HepG2 (cell line): ENCODE measurements at regions not wholly inside any gene's neighbourhood (a gene's known extent, or its start where the extent isn't known, plus 50 kb on each side); places are given as distances from the start of the nearest gene placed in this dataset.

Experiments
- ATAC-seq: fragments of 200-7000 bp; cut with Tn5 transposase; 3 replicates; pipeline ENCODE4 v1.9.1; 2020; ENCODE audit warnings: mild to moderate bottlenecking, moderate library complexity
- BruUV-seq: library from RNA; stranded (reverse); fragments of 400-500 nt; replicated peaks from 2 replicates; lab custom pipeline; 2021; lab: Mats Ljungman, UMichigan
- CTCF ChIA-PET: fragments of 300-600 bp; formaldehyde crosslinking; extraction: SDS; loops from one replicate; lab custom pipeline; 2021; ENCODE audit warnings: low total read pairs, inconsistent platforms, low intra/inter-chr PET ratio; lab: Yijun Ruan, JAX
- POLR2A ChIA-PET: fragments of 350-600 bp; sonication (Branson Sonifier 250); formaldehyde crosslinking; loops from one replicate; lab custom pipeline; 2020; ENCODE audit warnings: antibody characterized with exemption, inconsistent platforms; lab: Yijun Ruan, JAX
- DNase-seq: peaks from one replicate; pipeline ENCODE4 v3.0.0-alpha.2; 2015; ENCODE audit warnings: low spot score
- FAIRE-seq: peaks from 3 replicates; lab custom pipeline; 2011; peaks lifted over from hg19 to GRCh38; lab: Jason Lieb, UNC
- H2AFZ ChIP-seq: one replicate; pipeline ENCODE4 v1.6.1; 2011; ENCODE audit warnings: low read length, inconsistent platforms
- H3K27ac ChIP-seq: fragments of 300-600 bp; 3 replicates; pipeline ENCODE4 v1.8.0; 2011; ENCODE audit warnings: mixed run types, mild to moderate bottlenecking, mixed read lengths, low read length, inconsistent platforms; ENCODE audit not compliant: insufficient read depth; ENCODE audit errors: extremely low read length
- H3K27me3 ChIP-seq, 2 experiments: fragments of 200-600 bp in 1 of 2; 2 replicates in 1 of 2; 3 replicates in 1 of 2; pipeline versions ENCODE4 v1.6.0 to v1.8.0; 2011; ENCODE audit warnings: low read length in 2 of 2, mild to moderate bottlenecking in 2 of 2, moderate library complexity in 2 of 2, inconsistent platforms in 1 of 2; ENCODE audit not compliant: insufficient read depth in 2 of 2, control insufficient read depth in 1 of 2
- H3K36me3 ChIP-seq, 2 experiments: fragments of 200-600 bp in 1 of 2; replicated peaks in 1 of 2; 2 replicates in 1 of 2; 3 replicates in 1 of 2; pipeline versions ENCODE4 v1.5.1 to v1.8.0; 2011; ENCODE audit warnings: low read length in 2 of 2, inconsistent platforms in 1 of 2; ENCODE audit not compliant: insufficient read depth in 2 of 2, control insufficient read depth in 1 of 2
- H3K4me1 ChIP-seq: 2 replicates; pipeline ENCODE4 v1.5.1; 2012; ENCODE audit warnings: low read length, inconsistent platforms; ENCODE audit not compliant: insufficient read depth
- H3K4me2 ChIP-seq: 2 replicates; pipeline ENCODE4 v1.6.0; 2011; ENCODE audit warnings: low read depth, low read length, inconsistent platforms
- H3K4me3 ChIP-seq, 3 experiments: fragments of 200-600 bp in 1 of 3; sonication (generic), shearing (Covaris generic) in 1 of 3; replicated peaks in 1 of 3; 2 replicates each; pipeline ENCODE4 v1.5.1; 2011 to 2016; ENCODE audit warnings: low read length in 3 of 3, inconsistent platforms in 2 of 3, low read depth in 2 of 3, mild to moderate bottlenecking in 2 of 3, control low read depth in 1 of 3, mixed read lengths in 1 of 3; ENCODE audit not compliant: insufficient read depth in 1 of 3
- H3K79me2 ChIP-seq: one replicate; pipeline ENCODE4 v1.6.1; 2011; ENCODE audit warnings: low read length, inconsistent platforms; ENCODE audit not compliant: insufficient read depth
- H3K9ac ChIP-seq: 2 replicates; pipeline ENCODE4 v1.6.0; 2011; ENCODE audit warnings: mild to moderate bottlenecking, low read depth, low read length, inconsistent platforms; ENCODE audit not compliant: insufficient read depth
- H3K9me3 ChIP-seq: 2 replicates; pipeline ENCODE4 v1.5.1; 2012; ENCODE audit warnings: mild to moderate bottlenecking, low read length
- H4K20me1 ChIP-seq: 2 replicates; pipeline ENCODE4 v1.6.0; 2011; ENCODE audit warnings: inconsistent platforms, mild to moderate bottlenecking, low read length, moderate library complexity; ENCODE audit not compliant: insufficient read depth
- ELF4 ChIP-seq: sonication (generic); formaldehyde crosslinking; IDR thresholded peaks from 2 replicates; pipeline ENCODE4 v1.5.0; 2020; ENCODE audit warnings: missing genetic modification reagents, mild to moderate bottlenecking, moderate library complexity, borderline replicate concordance
- EP300 ChIP-seq, 3 experiments: sonication (generic) in 1 of 3; formaldehyde crosslinking in 1 of 3; IDR thresholded peaks; 2 replicates each; pipeline versions ENCODE4 v1.5.1 to v1.6.1; 2011 to 2020; ENCODE audit warnings: low read depth in 2 of 3, low read length in 2 of 3, borderline replicate concordance in 1 of 3, improper control_type of control experiment in 1 of 3, mild to moderate bottlenecking in 1 of 3, missing genetic modification reagents in 1 of 3, moderate library complexity in 1 of 3
- HMGXB4 ChIP-seq, 2 experiments: sonication (generic) in 1 of 2; formaldehyde crosslinking in 1 of 2; IDR thresholded peaks; 2 replicates each; pipeline versions ENCODE4 v1.4.0 to v1.6.1; 2018 to 2020; ENCODE audit warnings: missing genetic modification reagents in 2 of 2, borderline replicate concordance in 1 of 2, low read depth in 1 of 2, mild to moderate bottlenecking in 1 of 2, missing biosample characterization in 1 of 2
- MLX ChIP-seq: IDR thresholded peaks from 2 replicates; pipeline ENCODE4 v1.6.1; 2016
- RARA ChIP-seq: IDR thresholded peaks from 2 replicates; pipeline ENCODE4 v1.6.1; 2016; ENCODE audit warnings: missing genetic modification reagents, missing compliant biosample characterization
- SIN3B ChIP-seq: fragments of 150-350 bp; IDR thresholded peaks from 2 replicates; pipeline ENCODE4 v1.6.1; 2014; ENCODE audit warnings: low read length
- SKIL ChIP-seq: sonication (generic); formaldehyde crosslinking; IDR thresholded peaks from 2 replicates; pipeline ENCODE4 v1.8.0; 2022; ENCODE audit warnings: missing genetic modification reagents, mild to moderate bottlenecking, moderate library complexity, borderline replicate concordance
- ZFP1 ChIP-seq: IDR thresholded peaks from 2 replicates; pipeline ENCODE4 v1.6.1; 2016
- ZNF781 ChIP-seq: sonication (generic); formaldehyde crosslinking; IDR thresholded peaks from 2 replicates; pipeline ENCODE4 v1.5.1; 2020; ENCODE audit warnings: borderline replicate concordance, mild to moderate bottlenecking, missing genetic modification reagents; ENCODE audit errors: not compliant biosample characterization
- WGBS: methylation state at CpG from one replicate; pipeline ENCODE4 v1.1.6; 2017; ENCODE audit warnings: low lambda C conversion rate; 5-methylcytosine and 5-hydroxymethylcytosine counted together
- in situ Hi-C: cut with HindIII; loops from 2 replicates; pipeline ENCODE4 v1.10.0; 2017; ENCODE audit warnings: low pct_unique_long_range_greater_than_20kb; ENCODE audit not compliant: extremely low pct_ligation_motif_present
- intact Hi-C: fragments of 100-400 bp; cut with micrococcal nuclease; formaldehyde crosslinking; loops from one replicate; pipeline ENCODE4 v1.10.0; 2022; ENCODE audit not compliant: unreplicated experiment

- TF ChIP-seq HMGXB4 (CRISPR knock-in tag; IDR thresholded peaks at IDR 0.05; ENCODE audit: borderline replicate concordance in 1 of 2, low read depth in 1 of 2), result no peak
- TF ChIP-seq, all 625 proteins: peak for 0
Measured at GRCh38 chr4:134327274-134328122, 125.9 kb upstream of the PABPC4L start (continued).

GRCh38 chr4:134326866-134327265 lies 125.3 kb upstream of the PABPC4L start:
- BruUV-seq, result no TSS peak
- no peaks in the 10 kb centered on the region for H3K4me1 ChIP-seq
- H3K9ac ChIP-seq, result no peak overlapping the region
- intact Hi-C loops (no loop called here), in situ Hi-C loops (no loop called here)
- ChIA-PET POLR2A (no interaction called here), CTCF (no interaction called here)
- no peaks in the 10 kb centered on the region for H3K9me3 ChIP-seq
- FAIRE-seq, result no peak
- H3K36me3 ChIP-seq, result no peaks in the 10 kb centered on the region
- no peaks in the 10 kb centered on the region for H3K27me3 ChIP-seq
- ATAC-seq, result no peak
- no peak overlapping the region for H3K4me3 ChIP-seq
- H2AFZ ChIP-seq, result no peak overlapping the region
- TF ChIP-seq ZFP1 (CRISPR knock-in tag) (no peak), SKIL (CRISPR knock-in tag) (no peak), EP300 (IDR thresholded peaks at IDR 0.05; ENCODE audit: low read depth in 2 of 2, low read length in 2 of 2) (no peak), EP300 (CRISPR knock-in tag; IDR thresholded peaks at IDR 0.05; ENCODE audit: borderline replicate concordance) (no peak), ZNF781 (CRISPR knock-in tag) (no peak), RARA (CRISPR knock-in tag) (no peak), ELF4 (no peak), MLX (no peak), SIN3B (no peak)
- 69% methylated on average over 9 of the region's 16 CpGs for WGBS
- no peaks in the 10 kb centered on the region for H4K20me1 ChIP-seq
- no peak overlapping the region for H3K27ac ChIP-seq
- DNase-seq, result no peak
- no peak overlapping the region for H3K4me2 ChIP-seq
- no peaks in the 10 kb centered on the region for H3K79me2 ChIP-seq
